IMR-90 (cell line): ENCODE measurements at regions not wholly inside any gene's neighbourhood (a gene's known extent, or its start where the extent isn't known, plus 50 kb on each side); places are given as distances from the start of the nearest gene placed in this dataset.

Experiments
- ATAC-seq: fragments of 200-7000 bp; cut with Tn5 transposase; 2 replicates; pipeline ENCODE4 v1.9.1; 2020; ENCODE audit warnings: low read depth, mild to moderate bottlenecking, moderate library complexity
- BruUV-seq: library from RNA; stranded (reverse); fragments of 400-500 nt; replicated peaks from 2 replicates; lab custom pipeline; 2021; lab: Mats Ljungman, UMichigan
- CTCF ChIA-PET: fragments of 300-600 bp; formaldehyde crosslinking; extraction: SDS; loops from one replicate; lab custom pipeline; 2021; ENCODE audit warnings: antibody characterized with exemption; lab: Yijun Ruan, JAX
- POLR2A ChIA-PET: fragments of 300-600 bp; sonication (Branson Sonifier 250); formaldehyde crosslinking; loops from one replicate; lab custom pipeline; 2022; ENCODE audit warnings: antibody characterized with exemption; ENCODE audit not compliant: unreplicated experiment; lab: Charles Lee
- DNase-seq: peaks from one replicate; pipeline ENCODE4 v3.0.0; 2013
- H2AFZ ChIP-seq: replicated peaks from 2 replicates; pipeline ENCODE3; 2013; ENCODE audit warnings: low read length, mild to moderate bottlenecking; ENCODE audit not compliant: poor library complexity
- H2AK5ac ChIP-seq: 2 replicates; pipeline ENCODE4 v1.6.1; 2013; ENCODE audit warnings: low read depth, low read length, inconsistent platforms
- H2AK9ac ChIP-seq: replicated peaks from 2 replicates; pipeline ENCODE3; 2013; ENCODE audit warnings: mild to moderate bottlenecking, low read depth, low read length, moderate library complexity; ENCODE audit not compliant: poor library complexity
- H2BK120ac ChIP-seq: 2 replicates; pipeline ENCODE4 v1.6.1; 2013; ENCODE audit warnings: low read depth, low read length, inconsistent platforms
- H2BK15ac ChIP-seq: 3 replicates; pipeline ENCODE4 v1.6.1; 2013; ENCODE audit warnings: low read depth, low read length, inconsistent platforms
- H2BK20ac ChIP-seq: 2 replicates; pipeline ENCODE4 v1.6.1; 2013; ENCODE audit warnings: low read depth, mild to moderate bottlenecking, inconsistent platforms, low read length, moderate library complexity
- H2BK5ac ChIP-seq: 2 replicates; pipeline ENCODE4 v1.6.1; 2013; ENCODE audit warnings: mild to moderate bottlenecking, low read depth, low read length, inconsistent platforms; ENCODE audit not compliant: poor library complexity, severe bottlenecking
- H3K14ac ChIP-seq: replicated peaks from 2 replicates; pipeline ENCODE4 v1.6.1; 2013; ENCODE audit warnings: low read depth, low read length, inconsistent platforms
- H3K18ac ChIP-seq: 2 replicates; pipeline ENCODE4 v1.6.1; 2013; ENCODE audit warnings: low read depth, low read length, control low read depth
- H3K23ac ChIP-seq: 2 replicates; pipeline ENCODE4 v1.6.1; 2013; ENCODE audit warnings: low read depth, low read length, inconsistent platforms
- H3K27ac ChIP-seq: 2 replicates; pipeline ENCODE4 v1.5.1; 2013; ENCODE audit warnings: mild to moderate bottlenecking, control low read depth, low read length; ENCODE audit not compliant: insufficient read depth
- H3K27me3 ChIP-seq: 2 replicates; pipeline ENCODE4 v1.6.1; 2013; ENCODE audit warnings: low read length; ENCODE audit not compliant: control insufficient read depth, insufficient read depth
- H3K36me3 ChIP-seq: 2 replicates; pipeline ENCODE4 v1.6.1; 2013; ENCODE audit warnings: low read length, mixed read lengths; ENCODE audit not compliant: control insufficient read depth, insufficient read depth
- H3K4ac ChIP-seq: 2 replicates; pipeline ENCODE4 v1.6.1; 2013; ENCODE audit warnings: low read depth, low read length, inconsistent platforms
- H3K4me1 ChIP-seq: 2 replicates; pipeline ENCODE4 v1.6.1; 2013; ENCODE audit warnings: low read length, mixed read lengths; ENCODE audit not compliant: control insufficient read depth, insufficient read depth
- H3K4me2 ChIP-seq: 2 replicates; pipeline ENCODE4 v1.6.1; 2013; ENCODE audit warnings: low read depth, mild to moderate bottlenecking, control low read depth, low read length, moderate library complexity
- H3K4me3 ChIP-seq: 2 replicates; pipeline ENCODE4 v1.5.1; 2013; ENCODE audit warnings: low read depth, mild to moderate bottlenecking, control low read depth, low read length, moderate library complexity; ENCODE audit not compliant: insufficient read depth
- H3K56ac ChIP-seq: 2 replicates; pipeline ENCODE4 v1.6.1; 2013; ENCODE audit warnings: low read length, inconsistent platforms; ENCODE audit not compliant: insufficient read depth; ENCODE audit errors: extremely low read depth
- H3K79me1 ChIP-seq, 2 experiments: 2 replicates each; pipeline ENCODE4 v1.6.1; 2013; ENCODE audit warnings: low read length in 2 of 2, inconsistent platforms in 1 of 2, low read depth in 1 of 2
- H3K9ac ChIP-seq: 2 replicates; pipeline ENCODE4 v1.6.1; 2013; ENCODE audit warnings: low read depth, low read length, control low read depth
- H3K9me1 ChIP-seq: 2 replicates; pipeline ENCODE4 v1.6.1; 2013; ENCODE audit warnings: low read length, inconsistent platforms; ENCODE audit not compliant: insufficient read depth
- H3K9me3 ChIP-seq: 2 replicates; pipeline ENCODE4 v1.6.1; 2013; ENCODE audit warnings: low read length; ENCODE audit not compliant: control insufficient read depth, insufficient read depth
- H4K20me1 ChIP-seq: 2 replicates; pipeline ENCODE4 v1.6.1; 2013; ENCODE audit warnings: low read length, inconsistent platforms; ENCODE audit not compliant: insufficient read depth
- H4K5ac ChIP-seq: 2 replicates; pipeline ENCODE4 v1.6.1; 2013; ENCODE audit warnings: mild to moderate bottlenecking, low read depth, low read length, control low read depth
- H4K8ac ChIP-seq, 2 experiments: 2 replicates each; pipeline ENCODE4 v1.6.1; 2013; ENCODE audit warnings: low read depth in 2 of 2, low read length in 2 of 2, control low read depth in 1 of 2, inconsistent platforms in 1 of 2
- H4K91ac ChIP-seq: 2 replicates; pipeline ENCODE4 v1.6.1; 2013; ENCODE audit warnings: low read depth, low read length, inconsistent platforms; ENCODE audit not compliant: insufficient read depth
- BHLHE40 ChIP-seq: fragments of 150-350 bp; IDR thresholded peaks from 2 replicates; pipeline ENCODE4 v1.6.1; 2016; ENCODE audit warnings: mild to moderate bottlenecking, low read depth, low read length
- CEBPB ChIP-seq: IDR thresholded peaks from 2 replicates; pipeline ENCODE4 v1.6.1; 2012; ENCODE audit warnings: low read depth, low read length, improper control_type of control experiment
- CHD1 ChIP-seq: IDR thresholded peaks from 2 replicates; pipeline ENCODE4 v1.6.1; 2012; ENCODE audit warnings: low read depth, low read length, improper control_type of control experiment
- CTCF ChIP-seq: conservative IDR thresholded peaks from 2 replicates; pipeline ENCODE4 v1.5.1; 2012; ENCODE audit warnings: mild to moderate bottlenecking, low read depth, low read length, improper control_type of control experiment
- ELK1 ChIP-seq: fragments of 150-350 bp; IDR thresholded peaks from 2 replicates; pipeline ENCODE4 v1.6.1; 2016; ENCODE audit warnings: low read depth, mild to moderate bottlenecking, low read length, moderate library complexity, borderline replicate concordance
- FOS ChIP-seq: fragments of 150-350 bp; IDR thresholded peaks from 2 replicates; pipeline ENCODE4 v1.6.1; 2016; ENCODE audit warnings: low read depth, low read length
- MAFK ChIP-seq: IDR thresholded peaks from 2 replicates; pipeline ENCODE4 v1.6.1; 2012; ENCODE audit warnings: low read depth, low read length, improper control_type of control experiment
- MAZ ChIP-seq: IDR thresholded peaks from 2 replicates; pipeline ENCODE4 v1.6.1; 2012; ENCODE audit warnings: low read depth, mild to moderate bottlenecking, low read length, improper control_type of control experiment, moderate library complexity, borderline replicate concordance
- MXI1 ChIP-seq: IDR thresholded peaks from 2 replicates; pipeline ENCODE4 v1.6.1; 2012; ENCODE audit warnings: low read depth, mild to moderate bottlenecking, low read length, moderate library complexity, borderline replicate concordance
- NFE2L2 ChIP-seq: fragments of 150-350 bp; IDR thresholded peaks from 2 replicates; pipeline ENCODE4 v1.6.1; 2016; ENCODE audit warnings: low read depth, mild to moderate bottlenecking, low read length
- POLR2A ChIP-seq: IDR thresholded peaks from 2 replicates; pipeline ENCODE4 v1.6.1; 2012; ENCODE audit warnings: mild to moderate bottlenecking, low read depth, low read length
- RAD21 ChIP-seq: IDR thresholded peaks from 2 replicates; pipeline ENCODE4 v1.6.1; 2012; ENCODE audit warnings: low read length, improper control_type of control experiment
- RCOR1 ChIP-seq: IDR thresholded peaks from 2 replicates; pipeline ENCODE4 v1.6.1; 2012; ENCODE audit warnings: mild to moderate bottlenecking, low read length, improper control_type of control experiment; ENCODE audit not compliant: insufficient replicate concordance
- RFX5 ChIP-seq: IDR thresholded peaks from 2 replicates; pipeline ENCODE4 v1.8.0; 2012; ENCODE audit warnings: low read depth, mild to moderate bottlenecking, low read length, moderate library complexity
- SMC3 ChIP-seq: fragments of 150-350 bp; IDR thresholded peaks from 2 replicates; pipeline ENCODE4 v1.6.1; 2016; ENCODE audit warnings: low read depth, mild to moderate bottlenecking, antibody characterized with exemption, low read length, moderate library complexity
- USF2 ChIP-seq: fragments of 150-350 bp; IDR thresholded peaks from 2 replicates; pipeline ENCODE4 v1.6.1; 2017; ENCODE audit warnings: mild to moderate bottlenecking, antibody characterized with exemption, low read length, low read depth
- dilution Hi-C: fragments of 300-500 bp; cut with HindIII; formaldehyde crosslinking; loops from one replicate; pipeline ENCODE4 v1.14.3; 2018; ENCODE audit warnings: low sequenced_read_pairs; ENCODE audit not compliant: unreplicated experiment
- in situ Hi-C: fragments of 300-500 bp; cut with MboI; formaldehyde crosslinking; loops from 3 replicates; pipeline ENCODE4 v1.14.3; 2019; ENCODE audit warnings: low sequenced_read_pairs, inconsistent platforms, mixed read lengths
- intact Hi-C: fragments of 100-400 bp; cut with micrococcal nuclease; formaldehyde crosslinking; loops from 2 replicates; pipeline ENCODE4 v1.10.0; 2022

- H4K20me1 ChIP-seq: no peaks in the 10 kb centered on the region
- intact Hi-C loops: loop anchor here (10.0 kb wide), 1 partner anchor 505 kb away; no protein-coding TSS in a partner anchor
- no peak overlapping the region for H4K5ac ChIP-seq
- H3K79me1 ChIP-seq: no peaks in the 10 kb centered on the region
- dilution Hi-C loops: no loop called here
- peaks cover 4% of the 10 kb centered on the region; the same call in 1 of the 2 replicates for H3K4me1 ChIP-seq
- H3K27ac ChIP-seq: no peak overlapping the region
- BruUV-seq: no TSS peak
- H3K36me3 ChIP-seq: no peaks in the 10 kb centered on the region
- H3K4ac ChIP-seq: no peak overlapping the region
- POLR2A ChIA-PET: no interaction called here
- H2BK20ac ChIP-seq: no peak overlapping the region
- no peak overlapping the region for H2BK15ac ChIP-seq
- DNase-seq (no peak), ATAC-seq (no peak)
- H3K56ac ChIP-seq: no peak overlapping the region
- no peak overlapping the region for H3K4me3 ChIP-seq
- H3K27me3 ChIP-seq: no peaks in the 10 kb centered on the region
- no peak overlapping the region for H2AK9ac ChIP-seq
- H2BK5ac ChIP-seq: no peak overlapping the region
- H2AK5ac ChIP-seq: no peak overlapping the region
- no peak overlapping the region for H3K14ac ChIP-seq
- no peak overlapping the region for H3K23ac ChIP-seq
- no peak overlapping the region for H2AFZ ChIP-seq
- no peak overlapping the region for H3K4me2 ChIP-seq
- H3K9me3 ChIP-seq: no peaks in the 10 kb centered on the region
- H2BK120ac ChIP-seq: no peak overlapping the region
- CTCF ChIA-PET: interaction anchor here (0.5 kb wide), 1 partner anchor 15 kb away, joined by 3 read pairs; no protein-coding TSS in a partner anchor
- no peak overlapping the region for H3K18ac ChIP-seq
- no peak for TF ChIP-seq RCOR1
- TF ChIP-seq BHLHE40: no peak
- no peak for TF ChIP-seq USF2
- no peak for TF ChIP-seq CTCF
- TF ChIP-seq RAD21: no peak
- no peak for TF ChIP-seq MAZ
- TF ChIP-seq MAFK: no peak
- no peak for TF ChIP-seq MXI1
- no peak for TF ChIP-seq NFE2L2
- TF ChIP-seq SMC3: no peak
- TF ChIP-seq ELK1: no peak
- TF ChIP-seq POLR2A: no peak
- TF ChIP-seq RFX5: no peak
- TF ChIP-seq CEBPB: no peak
- no peak for TF ChIP-seq FOS
- no peak for TF ChIP-seq CHD1
- no peak overlapping the region for H3K9ac ChIP-seq
- in situ Hi-C loops: no loop called here
- 0 out of 2 replicates have a peak, but pooled peaks cover 3% of the 10 kb centered on the region for H3K9me1 ChIP-seq
- no peak overlapping the region for H4K8ac ChIP-seq
- no peak overlapping the region for H4K91ac ChIP-seq
These were observed 387.7 kb downstream of the RND3 start for GRCh38 chr2:150099805-150100204.
